ENCODE measurements at regions not wholly inside any gene's neighbourhood (a gene's known extent, or its start where the extent isn't known, plus 50 kb on each side); places are given as distances from the start of the nearest gene placed in this dataset.

DNA sequence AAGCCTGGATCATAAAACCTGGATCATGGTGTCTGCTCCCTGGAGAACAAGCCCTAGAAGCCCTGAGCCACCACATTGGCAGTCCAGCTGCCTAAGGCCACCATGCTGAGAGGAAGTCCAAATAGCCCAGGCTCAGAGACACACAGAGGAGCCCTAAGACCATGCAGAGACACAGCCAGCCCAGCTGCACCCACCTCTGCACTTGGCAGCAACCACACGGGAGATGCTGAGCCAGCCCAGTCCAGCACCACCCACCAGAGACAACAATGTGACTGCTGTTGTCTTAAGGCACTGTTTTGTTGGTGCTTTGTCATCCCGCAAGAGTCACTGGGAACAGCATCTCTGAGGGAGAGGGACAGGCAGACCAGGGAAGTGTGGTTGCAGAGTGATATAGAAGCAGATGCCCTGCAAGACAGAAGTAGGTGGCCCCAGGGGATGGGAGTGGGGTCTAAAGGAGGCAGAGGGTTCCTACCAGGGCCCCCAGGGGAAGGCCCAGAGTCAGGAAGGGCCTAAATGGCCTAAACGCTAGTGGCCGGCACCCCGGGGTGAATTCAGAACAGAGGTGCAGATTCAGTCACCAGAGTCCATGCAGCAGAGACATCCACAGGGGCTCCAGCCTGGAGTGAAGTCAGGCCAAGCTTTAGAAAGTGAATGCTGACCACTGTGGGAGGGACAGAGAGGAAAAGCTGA, 105.4 kb upstream of the PRR20G start:
- TF ChIP-seq, protein P1, sequence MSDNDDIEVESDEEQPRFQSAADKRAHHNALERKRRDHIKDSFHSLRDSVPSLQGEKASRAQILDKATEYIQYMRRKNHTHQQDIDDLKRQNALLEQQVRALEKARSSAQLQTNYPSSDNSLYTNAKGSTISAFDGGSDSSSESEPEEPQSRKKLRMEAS (IDR thresholded peaks at IDR 0.05): no peak
- no peak for TF ChIP-seq CEBPB (IDR thresholded peaks at IDR 0.05)
